ENCODE measurements at regions not wholly inside any gene's neighbourhood (a gene's known extent, or its start where the extent isn't known, plus 50 kb on each side); places are given as distances from the start of the nearest gene placed in this dataset.
A peak's percentile ranks its signal among the peaks of the same experiment; 100 is the strongest.
"Not testable (repeated sequence)": the region's sequence is repeated elsewhere in the genome, so short reads cannot be mapped to it uniquely, and the experiment has no call there.

GRCh38 chr18:1503847-1504246, 599.2 kb downstream of the ADCYAP1 start:
- no peak for DNase-seq

GRCh38 chr18:1505856-1506255, 601.2 kb downstream of the ADCYAP1 start:
- peak in 1 of 2 experiments; percentile 38 for DNase-seq

GRCh38 chr18:1510542-1511179, 606.0 kb downstream of the ADCYAP1 start:
- no peak for DNase-seq

GRCh38 chr18:1511619-1512311, 607.1 kb downstream of the ADCYAP1 start:
- no peak for DNase-seq

GRCh38 chr18:1513519-1513918, 608.8 kb downstream of the ADCYAP1 start:
- DNase-seq, result no peak

GRCh38 chr18:1521588-1522248, 617.0 kb downstream of the ADCYAP1 start:
- not testable (repeated sequence) for DNase-seq

GRCh38 chr18:1522249-1522615, 617.6 kb downstream of the ADCYAP1 start:
- peak in 1 of 2 experiments; percentile 2 for DNase-seq

- no peak for DNase-seq
These were observed 622.3 kb downstream of the ADCYAP1 start for GRCh38 chr18:1526991-1527390.

GRCh38 chr18:1527805-1528204, 623.1 kb downstream of the ADCYAP1 start:
- DNase-seq, result no peak

- DNase-seq, result no peak
These were observed 623.8 kb downstream of the ADCYAP1 start for GRCh38 chr18:1528447-1528846.

- no peak for DNase-seq
These were observed 624.4 kb downstream of the ADCYAP1 start for GRCh38 chr18:1528964-1529509.

- DNase-seq, result no peak
These were observed 626.0 kb downstream of the ADCYAP1 start for GRCh38 chr18:1530650-1531049.

- DNase-seq, result no peak
These were observed 634.6 kb downstream of the ADCYAP1 start for GRCh38 chr18:1539276-1539675.

GRCh38 chr18:1541478-1541877, 636.8 kb downstream of the ADCYAP1 start:
- DNase-seq, result no peak

GRCh38 chr18:1542230-1542774, 637.6 kb downstream of the ADCYAP1 start:
- DNase-seq, result no peak

- no peak for DNase-seq
These were observed 639.3 kb downstream of the ADCYAP1 start for GRCh38 chr18:1544016-1544415.

- not testable (repeated sequence) for DNase-seq
These were observed 653.0 kb downstream of the ADCYAP1 start for GRCh38 chr18:1557711-1558110.

- DNase-seq, result peak in 1 of 2 experiments; percentile 1
These were observed 654.9 kb downstream of the ADCYAP1 start for GRCh38 chr18:1559563-1559962.

- no peak for DNase-seq
These were observed 660.1 kb downstream of the ADCYAP1 start for GRCh38 chr18:1564793-1565192.

- DNase-seq, result no peak
These were observed 666.5 kb downstream of the ADCYAP1 start for GRCh38 chr18:1571206-1571605.

- no peak for DNase-seq
These were observed 669.1 kb downstream of the ADCYAP1 start for GRCh38 chr18:1573732-1574131.

- no peak for DNase-seq
These were observed 670.4 kb downstream of the ADCYAP1 start for GRCh38 chr18:1575084-1575483.

GRCh38 chr18:1578505-1578904, 673.8 kb downstream of the ADCYAP1 start:
- no peak for DNase-seq

GRCh38 chr18:1581581-1581980, 676.9 kb downstream of the ADCYAP1 start:
- DNase-seq, result no peak
